HepG2 (cell line): ENCODE measurements at regions not wholly inside any gene's neighbourhood (a gene's known extent, or its start where the extent isn't known, plus 50 kb on each side); places are given as distances from the start of the nearest gene placed in this dataset.

Experiments used
- ASH2L ChIP-seq: fragments of 300-600, 200-600 bp; sonication (generic); IDR thresholded peaks from 2 replicates; pipeline ENCODE4 v1.7.0; 2017; ENCODE audit warnings: low read depth, mild to moderate bottlenecking, moderate library complexity, mixed read lengths, low read length; ENCODE audit not compliant: insufficient read length
- ATF3 ChIP-seq: sonication (generic); formaldehyde crosslinking; IDR thresholded peaks from 2 replicates; pipeline ENCODE4 v1.4.0; 2020; ENCODE audit warnings: missing genetic modification reagents
- CBFB ChIP-seq: sonication (generic); formaldehyde crosslinking; IDR thresholded peaks from 2 replicates; pipeline ENCODE4 v1.4.0; 2020; ENCODE audit warnings: missing genetic modification reagents
- CHD4 ChIP-seq: fragments of 200-600 bp; sonication (generic); IDR thresholded peaks from 2 replicates; pipeline ENCODE4 v1.7.0; 2017; ENCODE audit warnings: mild to moderate bottlenecking, low read length, borderline replicate concordance
- CREB1 ChIP-seq, 2 experiments: fragments of 450-650 bp in 1 of 2; IDR thresholded peaks; 2 replicates each; pipeline ENCODE4 v1.6.1; 2016 to 2017; ENCODE audit warnings: control low read depth in 1 of 2, mild to moderate bottlenecking in 1 of 2, missing compliant biosample characterization in 1 of 2, missing genetic modification characterization in 1 of 2
- E2F5 ChIP-seq: sonication (generic); formaldehyde crosslinking; conservative IDR thresholded peaks from 2 replicates; pipeline ENCODE4 v1.4.0; 2020; ENCODE audit warnings: missing genetic modification reagents
- EEA1 ChIP-seq: sonication (generic); formaldehyde crosslinking; IDR thresholded peaks from 2 replicates; pipeline ENCODE4 v1.5.1; 2020; ENCODE audit warnings: mild to moderate bottlenecking, missing genetic modification reagents, borderline replicate concordance
- GATA4 ChIP-seq: sonication (generic); IDR thresholded peaks from 2 replicates; pipeline ENCODE4 v1.6.1; 2016; ENCODE audit warnings: antibody characterized with exemption, low read depth, borderline replicate concordance
- MXD1 ChIP-seq: sonication (generic); formaldehyde crosslinking; IDR thresholded peaks from 2 replicates; pipeline ENCODE4 v1.4.0; 2020; ENCODE audit warnings: mild to moderate bottlenecking, missing genetic modification reagents
- REL ChIP-seq: sonication (generic); formaldehyde crosslinking; conservative IDR thresholded peaks from 2 replicates; pipeline ENCODE4 v1.8.0; 2022; ENCODE audit warnings: mild to moderate bottlenecking, missing genetic modification reagents, moderate library complexity
- SAP130 ChIP-seq: IDR thresholded peaks from 2 replicates; pipeline ENCODE4 v1.6.1; 2016; ENCODE audit warnings: low read depth
- ZBTB25 ChIP-seq: IDR thresholded peaks from 2 replicates; pipeline ENCODE4 v1.6.1; 2018; ENCODE audit warnings: missing genetic modification reagents
- ZNF124 ChIP-seq: sonication (generic); formaldehyde crosslinking; IDR thresholded peaks from 2 replicates; pipeline ENCODE4 v1.4.0; 2020; ENCODE audit warnings: missing genetic modification reagents
- ZNF282 ChIP-seq: fragments of 450-650 bp; IDR thresholded peaks from 2 replicates; pipeline ENCODE4 v1.6.1; 2018; ENCODE audit not compliant: partially characterized antibody
- ZSCAN31 ChIP-seq: sonication (generic); formaldehyde crosslinking; IDR thresholded peaks from 2 replicates; pipeline ENCODE4 v1.5.0; 2020; ENCODE audit warnings: low read depth, mild to moderate bottlenecking, missing genetic modification reagents
- TF ChIP-seq, protein P1 (sequence below), 2 experiments: fragments of 450-650 bp in 1 of 2; sonication (generic) in 1 of 2; formaldehyde crosslinking; IDR thresholded peaks; 2 replicates each; pipeline versions ENCODE4 v1.5.0 to v1.8.0; 2020 to 2022; ENCODE audit warnings: mild to moderate bottlenecking in 1 of 2, missing genetic modification reagents in 1 of 2
- TF ChIP-seq, protein P2 (sequence below): sonication (generic); formaldehyde crosslinking; IDR thresholded peaks from 2 replicates; pipeline ENCODE4 v1.5.0; 2020; ENCODE audit warnings: mild to moderate bottlenecking, missing genetic modification reagents
- TF ChIP-seq, protein P3 (sequence below): sonication (generic); formaldehyde crosslinking; IDR thresholded peaks from 2 replicates; pipeline ENCODE4 v1.8.0; 2022; ENCODE audit warnings: mild to moderate bottlenecking, missing genetic modification reagents; ENCODE audit not compliant: insufficient replicate concordance

DNA sequence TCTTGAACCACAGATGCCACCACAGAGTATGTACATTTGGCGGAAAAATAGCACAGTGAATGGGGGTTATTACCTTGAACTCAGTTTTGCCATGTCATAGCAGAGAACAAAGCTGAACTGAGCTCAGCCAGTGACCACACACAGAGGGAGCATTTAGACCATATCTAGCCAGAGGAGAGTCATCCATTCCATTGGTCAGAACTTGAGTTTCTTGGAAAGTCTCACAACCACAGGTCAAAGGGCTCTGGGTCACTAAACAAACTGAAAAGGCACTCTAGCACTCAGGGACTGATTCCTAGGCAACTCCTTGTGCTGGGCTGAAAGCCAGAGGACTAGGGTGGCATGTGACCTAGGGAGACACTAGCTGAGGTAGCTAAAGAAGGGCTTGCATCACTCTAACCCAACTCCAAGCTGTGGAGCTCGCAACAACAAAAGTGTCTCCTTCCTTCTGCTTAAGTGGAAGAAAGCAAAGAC, 239.7 kb upstream of the SEMA3D start (continued):
- TF ChIP-seq ZSCAN31 (CRISPR knock-in tag) = no peak
- TF ChIP-seq MXD1 (CRISPR knock-in tag) = no peak
- TF ChIP-seq REL (CRISPR knock-in tag) = no peak
- TF ChIP-seq ASH2L = no peak
- TF ChIP-seq CREB1 (IDR thresholded peaks at IDR 0.05) = peak; percentile 15; the same call in 1 of the 2 replicates
- TF ChIP-seq CREB1 (CRISPR knock-in tag; IDR thresholded peaks at IDR 0.05) = no peak
- TF ChIP-seq CBFB (CRISPR knock-in tag) = no peak; the same call in 1 of the 2 replicates
- TF ChIP-seq ATF3 (CRISPR knock-in tag) = no peak
- TF ChIP-seq ZBTB25 (CRISPR knock-in tag) = no peak
- no peak for TF ChIP-seq GATA4
- TF ChIP-seq EEA1 = no peak
- TF ChIP-seq, protein P1, sequence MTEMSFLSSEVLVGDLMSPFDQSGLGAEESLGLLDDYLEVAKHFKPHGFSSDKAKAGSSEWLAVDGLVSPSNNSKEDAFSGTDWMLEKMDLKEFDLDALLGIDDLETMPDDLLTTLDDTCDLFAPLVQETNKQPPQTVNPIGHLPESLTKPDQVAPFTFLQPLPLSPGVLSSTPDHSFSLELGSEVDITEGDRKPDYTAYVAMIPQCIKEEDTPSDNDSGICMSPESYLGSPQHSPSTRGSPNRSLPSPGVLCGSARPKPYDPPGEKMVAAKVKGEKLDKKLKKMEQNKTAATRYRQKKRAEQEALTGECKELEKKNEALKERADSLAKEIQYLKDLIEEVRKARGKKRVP (CRISPR knock-in tag; IDR thresholded peaks at IDR 0.05) = peak in 1 of 2 experiments; percentile 69; a peak in 1 of 4 replicates
- TF ChIP-seq, protein P2, sequence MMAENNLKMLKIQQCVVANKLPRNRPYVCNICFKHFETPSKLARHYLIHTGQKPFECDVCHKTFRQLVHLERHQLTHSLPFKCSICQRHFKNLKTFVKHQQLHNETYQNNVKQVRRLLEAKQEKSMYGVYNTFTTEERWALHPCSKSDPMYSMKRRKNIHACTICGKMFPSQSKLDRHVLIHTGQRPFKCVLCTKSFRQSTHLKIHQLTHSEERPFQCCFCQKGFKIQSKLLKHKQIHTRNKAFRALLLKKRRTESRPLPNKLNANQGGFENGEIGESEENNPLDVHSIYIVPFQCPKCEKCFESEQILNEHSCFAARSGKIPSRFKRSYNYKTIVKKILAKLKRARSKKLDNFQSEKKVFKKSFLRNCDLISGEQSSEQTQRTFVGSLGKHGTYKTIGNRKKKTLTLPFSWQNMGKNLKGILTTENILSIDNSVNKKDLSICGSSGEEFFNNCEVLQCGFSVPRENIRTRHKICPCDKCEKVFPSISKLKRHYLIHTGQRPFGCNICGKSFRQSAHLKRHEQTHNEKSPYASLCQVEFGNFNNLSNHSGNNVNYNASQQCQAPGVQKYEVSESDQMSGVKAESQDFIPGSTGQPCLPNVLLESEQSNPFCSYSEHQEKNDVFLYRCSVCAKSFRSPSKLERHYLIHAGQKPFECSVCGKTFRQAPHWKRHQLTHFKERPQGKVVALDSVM (CRISPR knock-in tag) = no peak
- 0 out of 2 replicates have a peak, but pooled peaks have one; percentile 17 for TF ChIP-seq SAP130 (CRISPR knock-in tag)
- no peak for TF ChIP-seq ZNF124 (CRISPR knock-in tag)
- TF ChIP-seq E2F5 (CRISPR knock-in tag) = no peak
- TF ChIP-seq ZNF282 = no peak
- TF ChIP-seq CHD4 = no peak
- TF ChIP-seq, protein P3, sequence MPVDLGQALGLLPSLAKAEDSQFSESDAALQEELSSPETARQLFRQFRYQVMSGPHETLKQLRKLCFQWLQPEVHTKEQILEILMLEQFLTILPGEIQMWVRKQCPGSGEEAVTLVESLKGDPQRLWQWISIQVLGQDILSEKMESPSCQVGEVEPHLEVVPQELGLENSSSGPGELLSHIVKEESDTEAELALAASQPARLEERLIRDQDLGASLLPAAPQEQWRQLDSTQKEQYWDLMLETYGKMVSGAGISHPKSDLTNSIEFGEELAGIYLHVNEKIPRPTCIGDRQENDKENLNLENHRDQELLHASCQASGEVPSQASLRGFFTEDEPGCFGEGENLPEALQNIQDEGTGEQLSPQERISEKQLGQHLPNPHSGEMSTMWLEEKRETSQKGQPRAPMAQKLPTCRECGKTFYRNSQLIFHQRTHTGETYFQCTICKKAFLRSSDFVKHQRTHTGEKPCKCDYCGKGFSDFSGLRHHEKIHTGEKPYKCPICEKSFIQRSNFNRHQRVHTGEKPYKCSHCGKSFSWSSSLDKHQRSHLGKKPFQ (CRISPR knock-in tag) = no peak
